GM21723 (cell line): ENCODE measurements at regions not wholly inside any gene's neighbourhood (a gene's known extent, or its start where the extent isn't known, plus 50 kb on each side); places are given as distances from the start of the nearest gene placed in this dataset.
"Not testable (repeated sequence)": the region's sequence is repeated elsewhere in the genome, so short reads cannot be mapped to it uniquely, and the experiment has no call there.

Experiments used
- ATAC-seq: cut with Tn5 transposase; IDR thresholded peaks from one replicate; pipeline ENCODE4 v1.9.1; 2021; ENCODE audit warnings: mild to moderate bottlenecking, moderate library complexity; ENCODE audit not compliant: unreplicated experiment

GRCh38 chr14:105653921-105654320, 127.5 kb downstream of the TMEM121 start:
- not testable (repeated sequence) for ATAC-seq

GRCh38 chr14:105659255-105659654, 132.9 kb downstream of the TMEM121 start:
- not testable (repeated sequence) for ATAC-seq

- ATAC-seq = no peak
These were observed 133.6 kb downstream of the TMEM121 start for GRCh38 chr14:105659935-105660527.

GRCh38 chr14:105660816-105661531, 134.6 kb downstream of the TMEM121 start:
- ATAC-seq = no peak

- ATAC-seq = not testable (repeated sequence)
These were observed 135.7 kb downstream of the TMEM121 start for GRCh38 chr14:105662043-105662442.

- not testable (repeated sequence) for ATAC-seq
These were observed 136.2 kb downstream of the TMEM121 start for GRCh38 chr14:105662592-105662991.

GRCh38 chr14:105663323-105663722, 136.9 kb downstream of the TMEM121 start:
- not testable (repeated sequence) for ATAC-seq

- ATAC-seq = not testable (repeated sequence)
These were observed 137.6 kb downstream of the TMEM121 start for GRCh38 chr14:105663818-105664596.

- ATAC-seq = no peak
These were observed 138.3 kb downstream of the TMEM121 start for GRCh38 chr14:105664691-105665090.

- ATAC-seq = no peak
These were observed 139.0 kb downstream of the TMEM121 start for GRCh38 chr14:105665247-105665950.

GRCh38 chr14:105665951-105666277, 139.5 kb downstream of the TMEM121 start:
- no peak for ATAC-seq

- no peak for ATAC-seq
These were observed 140.0 kb downstream of the TMEM121 start for GRCh38 chr14:105666420-105666819.

GRCh38 chr14:105666991-105667662, 140.7 kb downstream of the TMEM121 start:
- ATAC-seq = not testable (repeated sequence)

- ATAC-seq = not testable (repeated sequence)
These were observed 141.3 kb downstream of the TMEM121 start for GRCh38 chr14:105667663-105668020.

- ATAC-seq = not testable (repeated sequence)
These were observed 141.6 kb downstream of the TMEM121 start for GRCh38 chr14:105668021-105668420.

GRCh38 chr14:105668471-105669230, 142.3 kb downstream of the TMEM121 start:
- ATAC-seq = not testable (repeated sequence)

GRCh38 chr14:105669231-105669610, 142.8 kb downstream of the TMEM121 start:
- ATAC-seq = not testable (repeated sequence)

GRCh38 chr14:105669646-105670045, 143.3 kb downstream of the TMEM121 start:
- ATAC-seq = not testable (repeated sequence)

- not testable (repeated sequence) for ATAC-seq
These were observed 146.2 kb downstream of the TMEM121 start for GRCh38 chr14:105672450-105673200.
